HG03520 (cell line): ENCODE measurements at regions not wholly inside any gene's neighbourhood (a gene's known extent, or its start where the extent isn't known, plus 50 kb on each side); places are given as distances from the start of the nearest gene placed in this dataset.

Source experiments
- ATAC-seq: cut with Tn5 transposase; IDR thresholded peaks from one replicate; pipeline ENCODE4 v1.9.1; 2021; ENCODE audit warnings: mild to moderate bottlenecking, moderate library complexity; ENCODE audit not compliant: unreplicated experiment

- no peak for ATAC-seq
Observed at GRCh38 chr16:80055831-80056230, 455.3 kb upstream of the MAF start.

- ATAC-seq, result no peak
Observed at GRCh38 chr16:80054647-80055046, 454.1 kb upstream of the MAF start.

- no peak for ATAC-seq
Observed at GRCh38 chr16:80051040-80051439, 450.5 kb upstream of the MAF start.

DNA sequence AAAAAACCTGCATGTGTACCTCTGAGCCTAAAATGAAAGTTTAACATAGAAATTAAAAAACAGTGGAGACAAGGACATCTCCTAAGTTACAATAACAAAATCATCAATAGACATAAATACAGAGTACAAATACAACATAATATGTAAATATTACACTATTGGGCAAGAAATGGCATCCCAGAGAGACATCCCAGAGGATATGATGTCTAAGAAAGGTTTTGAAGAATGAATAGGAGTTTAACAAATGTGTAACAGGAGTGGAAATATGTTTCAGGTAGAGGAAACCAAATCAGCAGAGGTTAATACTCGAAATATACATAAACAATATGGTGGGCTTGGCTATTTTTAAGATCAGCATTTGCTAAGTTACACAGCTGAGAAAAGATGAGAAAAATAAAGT lies 447.7 kb upstream of the MAF start:
- ATAC-seq, result no peak

DNA sequence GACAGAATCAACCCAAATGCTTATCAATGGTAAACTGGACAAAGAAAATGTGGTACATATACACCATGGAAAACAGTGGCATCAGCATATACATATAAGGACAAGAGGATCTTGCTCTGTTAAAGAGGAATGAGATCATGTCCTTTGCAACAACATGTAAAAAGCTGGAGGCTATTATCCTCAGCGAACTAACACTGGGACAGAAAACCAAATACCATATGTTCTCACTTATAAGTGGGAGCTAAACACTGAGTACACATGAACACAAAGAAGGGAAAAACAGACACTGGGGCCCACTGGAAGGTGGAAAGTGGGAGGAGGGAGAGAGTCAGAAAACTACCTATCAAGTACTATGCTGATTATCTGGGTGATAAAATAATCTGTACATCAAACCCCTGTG lies 447.3 kb upstream of the MAF start:
- ATAC-seq, result no peak

DNA sequence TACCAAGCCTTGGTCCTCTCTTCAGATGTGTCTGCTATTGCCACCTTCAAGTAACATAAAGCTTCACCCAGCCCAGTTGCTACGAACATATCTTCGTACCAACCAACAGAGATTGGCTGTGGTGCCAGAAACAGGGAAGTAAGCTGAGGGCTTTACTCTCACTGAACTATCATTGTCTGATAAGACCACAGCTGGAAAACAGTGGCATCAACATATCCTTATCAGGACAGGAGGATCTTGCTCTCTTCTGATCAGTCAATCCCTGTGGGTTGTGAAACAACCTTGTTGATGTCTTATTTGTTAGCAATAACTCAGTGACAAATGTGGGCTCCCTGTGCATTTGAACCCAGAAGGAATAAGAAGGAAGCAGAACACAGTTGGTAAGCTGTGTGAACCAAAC lies 446.3 kb upstream of the MAF start:
- no peak for ATAC-seq

DNA sequence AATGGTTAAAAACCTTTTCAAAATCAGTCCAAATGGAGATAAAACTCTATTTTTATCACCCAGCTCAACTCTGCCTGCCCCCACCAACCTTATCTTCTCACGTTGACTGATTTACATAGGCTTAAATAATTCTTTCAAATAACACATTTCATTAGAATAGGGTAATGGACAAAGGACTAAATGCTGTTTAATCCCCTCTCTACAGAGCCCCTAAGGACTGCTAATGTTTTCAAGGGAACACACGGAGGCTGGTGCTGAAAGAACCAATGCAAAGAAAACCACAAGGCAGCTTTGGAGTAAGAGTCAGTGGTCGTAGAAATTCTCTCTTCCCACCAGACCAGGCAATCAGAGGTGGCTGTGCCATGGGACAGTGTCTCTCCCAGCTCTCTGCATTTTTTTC lies 445.7 kb upstream of the MAF start:
- no peak for ATAC-seq

DNA sequence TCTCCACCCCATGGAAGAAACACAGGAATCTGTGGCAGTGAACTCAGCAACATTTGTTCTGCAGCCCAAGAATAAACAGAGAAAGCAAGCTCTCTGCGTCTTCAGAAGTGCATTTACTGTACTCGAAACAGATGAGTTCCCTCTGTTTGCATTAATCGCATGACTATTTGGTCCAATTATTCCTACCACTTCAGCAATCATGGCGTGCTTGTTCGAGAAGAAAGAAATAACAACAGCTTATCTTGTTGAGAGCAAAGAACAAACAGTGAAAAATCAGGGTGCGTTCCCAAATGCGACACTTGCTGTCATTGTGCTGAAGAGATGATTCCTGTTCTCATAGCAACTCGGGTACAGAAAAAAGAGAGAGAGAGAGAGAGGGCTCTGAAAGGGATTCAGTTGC lies 445.3 kb upstream of the MAF start:
- no peak for ATAC-seq

DNA sequence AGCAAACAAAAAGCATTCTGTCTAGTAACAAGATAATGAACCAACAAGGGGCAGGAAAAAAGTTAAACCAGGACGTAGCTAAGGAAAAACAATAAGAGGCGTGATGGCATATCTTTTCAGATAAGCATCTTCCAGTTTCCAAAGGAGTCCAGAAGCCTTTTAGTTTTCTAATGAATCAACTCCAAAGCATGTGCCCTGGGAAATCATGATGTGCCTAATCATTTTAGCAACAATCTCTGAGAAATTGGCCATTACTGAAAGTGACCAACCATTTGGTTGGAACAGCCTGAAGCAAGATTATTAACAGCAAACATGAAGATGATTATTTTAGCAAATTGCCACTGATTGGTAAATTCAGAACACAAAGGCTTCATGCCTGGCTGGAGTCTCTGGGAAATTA lies 440.9 kb upstream of the MAF start:
- no peak for ATAC-seq

GRCh38 chr16:80040814-80041213 lies 440.3 kb upstream of the MAF start:
- no peak for ATAC-seq

DNA sequence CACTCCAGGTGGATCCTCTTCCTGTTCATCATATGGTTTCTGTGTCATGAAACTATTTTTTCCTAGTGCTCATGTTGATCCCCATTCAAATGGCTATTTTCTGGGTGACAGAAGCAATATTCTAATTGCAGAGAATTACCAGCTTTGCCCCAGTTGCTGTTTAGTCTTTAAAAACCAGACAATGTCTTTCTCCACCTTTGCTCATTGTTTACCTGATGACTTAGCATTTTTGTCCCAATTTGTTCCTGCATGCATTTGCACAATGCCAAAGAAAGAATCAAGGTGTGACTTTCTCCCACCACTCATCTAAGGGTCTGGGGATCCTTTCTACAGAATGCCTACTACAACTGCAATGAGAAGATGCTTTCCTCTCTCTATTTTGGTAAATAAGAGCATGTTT lies 439.9 kb upstream of the MAF start:
- no peak for ATAC-seq

GRCh38 chr16:80039777-80040176 lies 439.2 kb upstream of the MAF start:
- ATAC-seq, result no peak

DNA sequence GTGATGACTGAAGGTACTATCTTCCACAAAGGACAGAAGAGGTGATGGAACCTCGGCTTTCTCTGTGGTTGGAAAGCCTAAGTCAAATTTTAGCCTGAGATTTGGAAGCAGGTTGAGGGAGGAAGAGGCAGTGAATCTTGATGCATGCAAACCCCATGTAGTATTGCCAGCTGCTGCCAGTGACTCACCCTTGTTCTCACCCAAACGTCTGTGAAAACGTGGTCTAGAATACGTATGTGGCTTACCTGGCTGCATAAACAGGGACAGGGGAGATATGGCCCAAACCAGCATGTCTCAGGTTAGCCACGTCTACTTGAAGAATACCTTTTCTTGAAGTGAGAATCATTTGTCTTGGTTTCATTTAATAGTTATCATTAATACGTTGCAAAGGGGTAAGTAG lies 438.0 kb upstream of the MAF start:
- no peak for ATAC-seq

DNA sequence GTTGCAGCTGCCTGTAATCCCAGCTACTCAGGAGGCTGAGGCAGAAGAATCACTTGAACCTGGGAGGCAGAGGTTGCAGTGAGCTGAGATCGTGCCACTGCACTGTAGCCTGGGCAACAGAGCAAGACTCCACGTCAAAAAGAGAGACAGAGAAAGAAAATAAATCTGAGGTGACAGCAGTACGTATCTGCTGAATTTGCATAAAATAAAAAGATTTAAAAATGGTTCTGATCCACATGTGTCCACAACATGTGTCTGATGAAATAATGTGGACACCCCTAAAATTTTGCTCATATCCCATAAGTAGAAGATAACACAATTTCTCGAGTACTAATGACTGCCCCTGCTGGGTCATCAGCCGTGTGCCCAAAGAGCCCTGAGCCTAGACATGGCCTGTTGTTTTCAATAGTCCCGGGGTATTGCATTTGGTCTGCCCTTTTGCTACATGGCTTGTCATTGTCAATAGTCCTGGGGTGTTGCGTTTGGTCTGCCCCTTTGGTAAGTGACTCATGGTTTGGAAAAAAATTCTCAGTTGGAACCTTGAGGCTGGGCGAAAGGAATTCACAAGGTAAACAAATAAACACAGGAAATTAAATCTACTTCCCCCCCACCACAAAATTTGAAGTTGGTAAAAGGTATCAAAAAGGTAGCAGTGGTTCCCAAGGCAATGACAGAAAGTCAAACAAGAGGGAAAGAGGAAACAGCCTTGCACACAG lies 434.6 kb upstream of the MAF start:
- no peak for ATAC-seq

DNA sequence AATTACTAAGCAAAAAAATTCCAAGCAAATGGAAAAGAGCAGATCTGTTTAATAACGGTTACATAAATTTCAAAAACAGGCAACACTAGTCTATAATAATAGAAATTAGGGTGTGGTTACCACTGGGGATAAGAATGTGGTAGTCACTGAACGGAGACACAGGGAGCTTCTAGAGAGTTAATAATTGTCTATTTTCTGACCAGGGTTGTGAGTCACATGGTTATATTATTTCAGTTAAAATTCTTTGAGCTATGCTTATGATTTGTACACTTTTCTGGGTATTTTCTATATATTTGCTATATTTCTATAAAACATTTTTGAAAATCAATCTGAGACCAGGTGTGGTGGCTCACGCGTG lies 433.9 kb upstream of the MAF start:
- ATAC-seq, result no peak

GRCh38 chr16:80033783-80034468 lies 433.4 kb upstream of the MAF start:
- no peak for ATAC-seq

DNA sequence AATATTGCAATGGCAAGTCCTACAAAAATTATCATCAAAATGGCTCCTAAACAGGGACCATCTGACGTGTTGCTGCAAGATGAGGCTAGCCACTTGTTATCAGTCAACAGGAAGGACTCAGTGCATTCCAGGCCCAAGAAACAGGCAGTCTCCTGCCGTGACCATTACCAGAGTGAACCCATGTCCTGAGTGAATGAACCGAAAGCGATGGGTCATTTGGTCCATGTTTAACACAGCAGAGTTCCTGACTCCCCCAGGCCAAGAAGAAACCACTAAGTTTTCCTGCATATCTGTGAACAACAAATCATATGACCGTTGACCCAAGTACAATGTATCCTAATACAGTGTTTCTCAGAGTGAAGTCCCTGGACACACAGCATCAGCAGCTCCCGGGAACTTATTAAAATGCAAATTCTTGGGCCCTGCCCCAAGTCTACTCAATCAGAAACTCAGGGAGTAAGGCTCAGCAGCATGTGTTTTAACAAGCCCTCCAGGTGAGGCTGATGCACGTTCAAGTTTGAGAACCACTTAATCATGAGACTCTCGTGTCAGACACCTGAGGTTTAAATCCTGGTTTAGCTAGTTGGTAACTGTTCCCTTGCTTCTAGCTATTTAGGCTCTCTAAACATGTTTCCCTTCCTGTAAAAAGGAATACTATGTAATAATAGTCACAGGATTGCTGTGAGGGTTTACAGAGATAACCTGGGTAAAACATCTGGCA lies 429.4 kb upstream of the MAF start:
- ATAC-seq, result no peak

DNA sequence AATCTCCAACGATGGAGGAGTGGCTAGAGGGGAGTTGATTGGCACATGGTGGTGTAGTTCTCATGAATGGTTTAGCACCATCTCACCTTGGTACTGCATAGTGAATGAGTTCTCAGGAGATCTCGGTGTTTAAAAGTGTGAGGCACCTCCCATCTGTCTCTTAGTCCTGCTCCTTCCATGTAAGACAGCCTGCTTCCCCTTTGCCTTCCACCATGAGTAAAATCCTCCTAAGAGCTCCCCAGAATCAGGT lies 428.8 kb upstream of the MAF start:
- ATAC-seq, result no peak

GRCh38 chr16:80028581-80029380 lies 428.2 kb upstream of the MAF start:
- ATAC-seq, result no peak

- peak; percentile 64 for ATAC-seq
Observed at GRCh38 chr16:80027007-80027965, 426.7 kb upstream of the MAF start.

- no peak for ATAC-seq
Observed at GRCh38 chr16:80025236-80025635, 424.7 kb upstream of the MAF start.
